Stimulated activated CD4-positive, alpha-beta T cell treated with anti-CD3 and anti-CD28 coated beads, Interleukin-4, amount 100 ng/mL, for 48 hours (primary cell): ENCODE measurements at regions not wholly inside any gene's neighbourhood (a gene's known extent, or its start where the extent isn't known, plus 50 kb on each side); places are given as distances from the start of the nearest gene placed in this dataset.
"Not testable (repeated sequence)": the region's sequence is repeated elsewhere in the genome, so short reads cannot be mapped to it uniquely, and the experiment has no call there.

Experiments used
- DNase-seq, 2 donors: peaks; one replicate each; pipeline ENCODE4 v3.0.0-alpha.2; 2020; ENCODE audit warnings: low read depth in 2 of 2

DNA sequence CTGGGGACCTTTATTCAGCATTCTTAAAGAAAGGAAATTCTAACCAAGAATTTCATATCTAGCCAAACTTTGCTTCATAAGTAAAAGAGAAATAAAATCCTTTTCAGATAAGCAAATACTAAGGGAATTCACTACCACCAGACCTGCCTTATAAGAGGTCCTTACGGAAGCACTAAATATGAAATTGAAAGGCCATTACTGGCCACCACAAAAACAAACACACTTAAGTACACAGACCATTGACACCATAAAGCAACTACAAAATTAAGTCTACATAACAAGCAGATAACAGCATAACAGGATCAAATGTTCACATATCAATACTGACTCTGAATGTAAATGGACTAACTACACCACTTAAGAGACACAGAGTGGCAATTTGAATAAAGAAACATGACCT is 361.4 kb upstream of the POU5F2 start:
- DNase-seq = no peak

DNA sequence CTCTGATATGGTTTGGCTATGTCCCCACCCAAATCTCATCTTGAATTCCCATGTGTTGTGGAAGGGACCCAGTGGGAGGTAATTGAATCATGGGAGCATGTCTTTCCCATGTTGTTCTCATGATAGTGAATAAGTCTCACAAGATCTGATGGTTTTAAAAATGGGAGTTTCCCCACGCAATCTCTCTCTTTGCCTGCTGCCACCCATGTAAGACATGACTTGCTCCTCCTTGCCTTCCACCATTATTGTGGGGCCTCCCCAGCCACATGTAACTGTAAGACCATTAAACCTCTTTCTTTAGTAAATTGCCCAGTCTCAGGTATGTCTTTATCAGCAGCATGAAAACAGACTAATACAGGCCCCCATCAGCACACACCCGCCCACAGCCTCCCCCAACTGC is 356.0 kb upstream of the POU5F2 start:
- DNase-seq = not testable (repeated sequence)

DNA sequence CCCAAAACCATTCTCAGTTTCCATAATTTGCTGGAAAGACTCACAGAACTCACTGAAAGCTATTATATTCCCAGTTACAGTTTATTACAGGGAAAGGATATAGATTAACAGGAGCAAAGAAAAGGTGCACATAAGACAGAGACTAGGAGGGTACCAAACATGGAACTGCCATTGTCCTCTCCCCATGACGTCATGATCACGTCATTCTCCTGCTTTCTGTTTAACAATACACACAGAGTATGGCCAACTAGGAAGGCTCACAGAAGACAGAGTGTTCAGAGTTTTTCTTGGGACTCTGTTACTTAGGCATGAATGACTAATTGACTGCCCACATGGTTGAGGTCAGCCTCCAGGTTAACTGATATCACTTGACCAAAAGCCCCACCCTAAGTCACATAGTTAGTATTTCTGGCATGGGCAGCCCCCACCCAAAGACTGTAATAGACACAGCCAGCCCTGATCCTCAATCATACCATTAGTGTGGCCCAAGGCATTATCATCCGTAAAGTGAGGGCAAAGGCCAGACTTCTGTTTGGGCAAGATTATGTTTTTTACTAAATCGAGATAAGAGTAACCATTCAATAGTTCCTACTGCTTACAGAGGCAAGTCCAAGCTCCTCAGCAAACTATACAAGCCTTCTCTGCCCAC is 353.5 kb upstream of the POU5F2 start:
- no peak for DNase-seq

DNA sequence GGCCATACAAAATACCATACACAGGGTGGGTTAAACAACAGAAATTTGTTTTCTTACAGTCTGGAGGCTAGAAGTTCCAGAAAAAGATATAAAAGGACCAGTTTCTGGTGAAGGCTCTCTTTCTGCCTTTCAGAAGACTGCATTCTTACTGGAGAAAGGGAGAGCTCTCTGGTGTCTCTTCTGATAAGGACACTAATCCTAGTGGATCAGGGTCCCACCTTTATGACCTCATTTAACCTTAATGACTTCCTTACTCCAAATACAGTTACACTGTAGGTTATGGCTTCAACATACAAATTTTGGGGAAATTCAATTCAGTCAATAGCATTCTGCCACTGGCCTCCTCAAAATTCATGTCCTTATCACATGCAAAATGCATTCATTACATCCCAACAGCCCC is 351.9 kb upstream of the POU5F2 start:
- no peak for DNase-seq

DNA sequence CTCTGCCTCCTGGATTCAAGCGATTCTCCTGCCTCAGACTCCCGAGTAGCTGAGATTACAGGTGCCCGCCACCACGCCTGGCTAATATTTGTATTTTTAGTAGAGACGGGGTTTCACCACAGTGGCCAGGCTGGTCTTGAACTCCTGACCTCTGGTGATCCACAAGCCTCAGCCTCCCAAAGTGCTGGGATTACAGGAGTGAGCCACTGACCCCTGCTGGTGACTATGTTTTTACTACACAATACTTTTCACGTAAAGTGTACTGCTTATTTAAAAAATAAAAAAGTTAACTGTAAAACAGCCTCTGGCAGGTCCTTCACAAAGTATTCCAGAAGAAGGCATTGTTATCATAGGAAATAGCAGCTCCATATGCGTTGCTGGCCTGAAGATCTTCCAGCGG is 345.2 kb upstream of the POU5F2 start:
- not testable (repeated sequence) for DNase-seq

DNA sequence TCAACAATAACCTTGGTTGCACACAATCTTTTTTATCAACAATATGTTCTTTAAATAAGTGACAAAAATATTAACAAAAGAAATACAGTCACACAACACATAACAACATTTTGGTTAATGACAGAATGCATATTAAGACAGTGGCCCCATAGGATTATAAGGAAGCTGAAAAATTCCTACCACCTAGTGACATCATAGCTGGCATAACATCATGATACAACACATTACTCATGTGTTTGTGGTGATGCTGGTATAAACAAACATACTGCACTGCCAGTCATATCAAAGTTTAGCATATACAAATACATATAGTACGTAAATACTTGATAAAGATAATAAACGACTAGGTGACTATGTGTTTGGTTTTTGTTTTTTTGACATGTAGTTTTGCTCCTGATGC is 344.8 kb upstream of the POU5F2 start:
- DNase-seq = no peak

DNA sequence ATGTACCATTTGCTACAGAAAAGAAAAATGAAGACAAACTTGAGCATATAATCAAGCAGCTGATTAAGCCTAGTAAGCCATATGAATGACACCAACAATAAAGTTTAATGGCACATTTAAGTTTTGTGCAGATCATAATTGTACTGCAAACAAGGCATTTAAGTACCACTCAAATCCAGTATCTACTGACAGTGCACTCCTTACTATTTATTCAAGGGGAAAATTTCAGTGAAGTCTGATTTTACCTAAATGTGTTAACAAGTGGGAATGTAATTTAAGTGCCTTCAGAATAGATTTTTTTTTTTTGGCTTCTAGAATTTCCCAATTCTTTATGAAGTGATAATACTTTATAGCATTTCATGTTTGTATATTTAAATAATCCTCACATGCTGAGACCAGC is 341.0 kb upstream of the POU5F2 start:
- no peak for DNase-seq

DNA sequence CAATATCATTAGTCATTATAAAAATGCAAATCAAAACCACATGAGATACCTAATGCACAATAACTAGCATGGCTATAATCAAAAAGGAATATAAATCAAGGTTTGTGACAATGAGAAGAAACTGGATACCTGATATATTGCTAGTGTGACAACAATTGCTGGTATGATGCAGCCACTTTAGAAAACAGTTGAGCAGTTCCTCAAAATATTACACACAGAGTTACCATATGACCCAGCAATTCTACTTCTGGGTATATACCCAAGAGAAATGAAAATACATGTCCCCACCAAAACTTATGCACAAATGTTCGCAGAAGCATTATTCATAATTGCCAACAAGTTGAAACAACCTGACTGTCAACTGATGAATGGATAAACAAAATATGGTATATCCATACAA is 339.7 kb upstream of the POU5F2 start:
- DNase-seq = no peak

DNA sequence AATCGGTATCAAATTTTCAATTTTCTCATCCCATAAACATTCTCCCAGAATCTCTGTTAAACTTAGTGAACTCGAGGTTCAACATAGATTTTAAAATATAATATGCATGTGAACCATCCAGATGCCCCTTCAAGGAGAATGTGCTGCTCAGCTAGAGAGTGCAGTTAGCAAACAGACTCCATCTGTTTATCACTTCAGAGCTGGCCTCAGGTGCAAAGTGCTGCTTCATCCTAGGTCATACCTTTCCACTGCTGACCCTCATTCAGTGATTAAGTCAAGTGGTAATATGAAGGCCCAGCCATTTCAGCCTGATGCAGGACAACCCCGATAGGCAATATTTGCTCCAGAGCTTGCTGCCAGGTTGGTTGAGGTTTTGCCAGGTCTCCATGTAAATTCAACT is 339.0 kb upstream of the POU5F2 start:
- no peak for DNase-seq

DNA sequence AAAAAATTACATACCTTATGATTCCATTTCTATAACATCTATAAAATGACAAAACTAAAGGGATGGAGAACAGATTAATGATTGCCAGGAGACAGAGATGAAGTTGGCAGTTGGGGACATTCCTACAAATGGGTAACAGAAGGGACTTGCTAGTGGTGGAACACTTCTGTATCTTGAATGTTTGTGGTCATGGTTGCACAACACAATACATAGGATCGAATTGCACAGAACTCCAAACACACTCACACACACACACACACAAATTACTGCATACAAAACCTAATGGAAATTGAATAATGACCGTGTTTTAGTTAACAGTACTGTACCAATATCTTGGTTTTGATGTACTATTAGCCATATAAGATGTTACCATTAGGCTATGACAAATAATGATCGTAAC is 330.7 kb upstream of the POU5F2 start:
- no peak for DNase-seq

DNA sequence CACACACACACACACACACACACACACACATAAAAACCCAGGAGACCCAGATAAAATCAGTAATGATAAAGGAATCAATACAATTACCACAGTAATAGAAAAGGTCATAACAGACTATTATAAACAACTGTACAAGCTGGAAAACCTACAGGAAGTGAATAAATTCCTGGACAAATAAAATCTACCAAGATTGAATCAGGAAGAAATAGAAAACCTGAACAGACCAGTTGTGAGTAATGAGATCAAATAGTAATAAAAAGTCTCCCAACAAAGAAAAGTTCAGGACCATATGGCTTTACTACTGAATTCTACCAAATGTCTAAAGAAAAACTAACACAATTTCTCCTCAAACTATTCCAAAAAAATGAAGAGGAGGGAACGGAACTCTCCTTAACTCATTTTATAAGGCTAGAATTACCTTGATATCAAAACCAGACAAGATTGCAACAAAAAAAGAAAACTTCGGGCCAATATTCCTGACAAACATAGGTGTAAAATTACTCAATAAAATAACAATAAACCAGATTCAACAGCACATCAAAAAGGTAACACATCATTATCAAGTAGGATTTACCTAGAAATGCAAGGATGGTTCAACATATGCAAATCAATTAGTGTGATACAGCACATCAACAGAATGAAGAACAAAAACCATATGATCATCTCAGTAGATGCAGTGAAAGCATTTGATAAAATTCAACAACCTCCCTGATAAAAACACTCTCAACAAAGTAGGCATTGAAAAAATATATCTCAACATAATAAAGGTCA is 325.2 kb upstream of the POU5F2 start:
- DNase-seq = no peak

DNA sequence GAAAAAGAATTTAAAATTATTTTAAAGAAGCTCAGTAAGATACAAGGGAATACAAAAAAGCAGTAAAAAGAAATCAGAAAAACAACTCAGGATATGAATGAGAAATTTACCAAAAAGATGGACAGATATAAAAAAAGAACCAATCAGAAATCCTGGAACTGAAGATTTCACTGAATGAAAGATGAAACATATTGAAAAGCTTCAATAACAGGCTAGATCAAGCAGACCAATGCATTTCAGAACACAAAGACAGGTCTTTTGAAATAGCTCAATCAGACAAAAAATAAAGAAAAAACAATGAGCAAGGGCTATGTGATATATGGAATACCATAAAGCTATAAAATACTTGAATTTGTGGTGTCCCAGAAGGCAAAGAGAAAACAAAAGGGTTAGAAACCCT is 322.6 kb upstream of the POU5F2 start:
- no peak for DNase-seq

DNA sequence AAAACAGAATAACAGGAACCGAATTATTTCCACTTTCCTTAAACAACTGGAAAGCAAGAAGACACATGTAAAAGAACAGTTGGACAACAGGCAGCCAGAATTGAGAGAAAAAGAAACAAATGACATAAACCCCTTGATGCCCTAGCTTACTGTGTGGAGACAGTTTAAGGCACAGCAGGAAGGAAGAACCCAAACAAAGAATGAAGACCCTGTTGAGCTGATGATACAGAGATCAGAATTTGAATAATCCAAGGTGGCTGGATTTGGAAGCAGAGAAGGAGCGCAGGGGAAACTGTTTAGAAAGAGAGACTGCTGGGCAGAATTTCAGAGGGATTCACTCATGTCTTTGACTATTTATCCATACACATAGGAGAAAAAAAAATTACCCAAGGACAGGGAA is 316.3 kb upstream of the POU5F2 start:
- no peak for DNase-seq

DNA sequence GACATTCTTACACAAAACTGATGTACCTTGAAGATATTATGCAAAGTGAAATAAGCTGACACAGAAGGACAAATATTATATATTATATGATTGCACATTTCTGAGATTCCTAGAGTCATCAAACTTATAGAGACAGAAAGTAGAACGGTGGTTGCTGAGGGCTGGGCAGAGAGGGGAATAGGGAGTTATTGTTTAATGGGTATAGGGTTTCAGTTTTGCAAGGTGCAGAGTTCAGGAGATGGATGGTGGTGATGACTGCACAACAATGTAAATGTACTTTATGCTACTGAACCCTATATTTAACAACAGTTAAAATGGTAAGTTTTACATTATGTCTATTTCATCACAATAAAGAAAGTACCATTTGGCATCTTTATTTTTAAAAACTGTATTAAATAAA is 315.8 kb upstream of the POU5F2 start:
- DNase-seq = no peak

DNA sequence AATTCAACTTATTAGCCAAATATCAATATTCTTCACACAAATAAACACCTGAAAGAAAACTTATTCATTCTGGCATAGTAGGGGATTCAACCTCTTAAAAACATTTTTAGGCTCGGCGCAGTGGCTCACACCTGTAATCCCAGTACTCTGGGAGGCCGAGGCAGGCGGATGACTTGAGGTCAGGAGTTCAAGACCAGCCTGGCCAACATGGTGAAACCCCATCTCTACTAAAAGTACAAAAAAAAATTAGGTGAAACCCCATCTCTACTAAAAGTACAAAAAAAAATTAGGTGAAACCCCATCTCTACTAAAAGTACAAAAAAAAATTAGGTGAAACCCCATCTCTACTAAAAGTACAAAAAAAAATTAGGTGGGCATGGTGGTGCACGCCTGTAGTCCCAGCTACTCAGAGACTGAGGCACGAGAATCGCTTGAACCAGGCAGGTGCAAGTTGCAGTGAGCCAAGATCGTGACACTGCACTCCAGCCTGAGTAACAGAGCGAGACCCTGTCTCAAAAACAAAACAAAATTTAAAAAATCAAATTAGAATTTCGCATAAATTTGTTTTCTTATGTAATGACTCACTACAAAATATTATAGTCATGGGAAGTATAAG is 308.0 kb upstream of the POU5F2 start:
- DNase-seq = not testable (repeated sequence)

DNA sequence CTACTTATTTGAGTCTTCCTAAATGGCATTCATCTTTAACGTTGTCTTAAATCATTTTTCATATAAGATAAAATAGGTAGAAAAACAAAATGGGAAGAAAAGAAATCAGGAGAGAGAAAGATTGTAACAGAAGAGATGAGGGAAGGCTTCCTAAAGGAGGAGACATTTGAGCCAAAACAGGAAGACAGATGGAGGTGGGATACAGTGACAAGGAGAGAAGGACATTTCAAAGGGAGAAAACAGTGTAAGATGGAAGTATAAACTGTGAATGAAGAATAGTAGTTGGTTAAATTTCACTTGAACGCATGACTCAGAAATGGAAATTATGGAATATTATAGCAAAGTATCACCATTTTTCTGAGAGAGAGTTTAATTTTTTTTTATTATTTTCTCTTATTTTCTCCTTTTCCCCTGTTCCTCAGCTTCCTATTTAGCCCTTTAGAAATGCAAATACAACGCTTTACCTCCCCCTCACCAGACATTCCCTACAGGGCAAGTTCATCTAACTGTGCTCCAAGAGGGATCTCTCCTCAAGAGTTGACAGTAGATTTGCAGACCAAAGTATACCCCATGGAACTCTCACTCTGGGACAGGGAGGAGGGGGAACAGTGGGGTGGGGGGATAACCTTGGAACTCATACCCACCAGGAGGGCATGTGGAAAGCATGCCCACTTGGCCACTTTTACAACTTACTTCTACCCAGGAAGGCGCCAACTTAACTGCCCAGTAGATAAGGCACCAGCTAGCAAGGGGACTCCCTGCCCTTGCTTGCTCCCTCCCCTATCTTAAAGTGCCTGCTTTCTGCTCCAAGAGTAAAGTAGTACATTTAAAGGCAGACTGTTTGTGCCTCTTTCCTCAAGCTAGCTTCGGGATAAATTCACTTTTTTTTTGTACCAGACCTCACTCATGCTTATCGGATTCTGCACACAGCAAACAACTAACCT is 304.7 kb upstream of the POU5F2 start:
- no peak for DNase-seq

DNA sequence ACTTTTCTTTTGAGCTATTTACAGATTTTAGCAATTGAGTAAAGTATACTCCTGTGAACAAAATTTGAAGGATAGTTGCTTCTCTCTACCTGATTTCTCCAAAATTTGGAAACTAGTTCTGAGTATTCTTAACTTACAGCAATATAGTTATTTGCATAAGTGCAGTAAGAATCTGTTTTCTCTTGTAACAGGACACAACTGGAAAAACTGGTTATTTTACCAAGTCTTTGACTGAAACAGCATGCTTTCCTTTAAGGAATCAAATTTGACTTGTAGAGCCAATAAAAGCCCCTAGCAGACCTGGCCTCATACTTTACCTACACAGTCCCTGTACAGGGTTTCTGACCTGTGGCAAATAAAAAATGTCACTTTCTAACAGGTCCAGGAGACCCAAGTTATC is 301.9 kb upstream of the POU5F2 start:
- DNase-seq = no peak

DNA sequence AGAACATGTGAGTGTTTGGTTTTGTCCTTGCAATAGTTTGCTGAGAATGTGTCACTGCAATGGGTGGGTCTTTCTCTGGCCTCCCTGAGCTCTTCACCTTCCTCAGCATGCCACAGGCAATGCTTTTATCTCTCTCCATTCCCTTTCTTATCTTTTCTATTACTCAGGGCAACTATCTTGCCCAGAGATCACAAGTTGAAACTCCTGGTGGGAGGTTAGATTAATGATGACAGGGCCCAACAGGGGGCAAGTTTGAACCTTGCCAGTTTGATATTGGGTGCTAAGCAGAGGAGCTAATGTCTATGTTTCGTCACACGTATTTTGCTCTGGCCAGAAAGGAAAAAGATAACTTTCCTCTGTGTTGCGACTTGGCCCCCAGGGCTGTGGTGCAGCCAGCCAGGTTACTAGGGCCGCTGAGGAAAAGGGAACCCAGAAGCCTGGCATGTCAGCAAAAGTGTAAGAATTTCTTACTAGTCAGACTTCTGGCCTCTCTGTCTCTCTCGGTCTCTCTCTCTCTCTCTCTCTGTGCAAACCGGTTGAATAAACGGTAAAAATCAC is 299.3 kb upstream of the POU5F2 start:
- no peak for DNase-seq

DNA sequence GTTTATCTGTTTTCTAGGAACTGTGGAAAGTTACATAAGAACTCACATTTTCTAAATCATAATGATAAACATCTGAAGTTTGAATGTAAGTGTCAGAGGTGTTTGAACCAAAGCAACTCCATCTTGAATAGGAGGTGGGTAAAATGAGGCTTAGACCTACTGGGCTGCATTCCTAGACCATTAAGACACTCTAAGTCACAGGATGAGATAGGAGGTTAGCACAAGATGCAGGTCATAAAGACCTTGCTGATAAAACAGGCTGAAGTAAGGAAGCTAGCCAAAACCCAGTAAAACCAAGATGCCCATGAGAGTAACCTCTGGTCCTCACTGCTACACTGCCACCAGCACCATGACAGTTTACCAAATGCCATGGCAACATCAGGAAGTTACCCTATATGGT is 297.7 kb upstream of the POU5F2 start:
- no peak for DNase-seq

DNA sequence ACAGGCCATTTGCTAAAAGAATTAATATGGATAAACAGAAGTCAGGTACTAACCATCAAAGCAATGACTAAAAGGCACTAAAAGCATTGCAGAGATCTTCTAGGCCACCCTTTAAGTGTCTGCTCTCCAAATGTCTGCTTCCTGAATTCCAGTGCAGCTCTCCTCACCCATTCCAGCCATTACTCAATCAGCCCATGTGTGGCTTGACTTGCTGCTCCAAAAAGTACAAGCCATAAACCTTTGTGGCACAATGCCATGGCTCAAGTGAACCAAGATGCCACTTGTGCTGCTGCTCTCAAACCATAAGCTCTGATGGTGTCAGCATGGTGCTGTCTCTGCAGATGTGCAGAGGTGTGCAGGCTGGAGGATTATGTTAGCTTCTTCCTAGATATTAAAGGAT is 290.2 kb upstream of the POU5F2 start:
- DNase-seq = no peak

DNA sequence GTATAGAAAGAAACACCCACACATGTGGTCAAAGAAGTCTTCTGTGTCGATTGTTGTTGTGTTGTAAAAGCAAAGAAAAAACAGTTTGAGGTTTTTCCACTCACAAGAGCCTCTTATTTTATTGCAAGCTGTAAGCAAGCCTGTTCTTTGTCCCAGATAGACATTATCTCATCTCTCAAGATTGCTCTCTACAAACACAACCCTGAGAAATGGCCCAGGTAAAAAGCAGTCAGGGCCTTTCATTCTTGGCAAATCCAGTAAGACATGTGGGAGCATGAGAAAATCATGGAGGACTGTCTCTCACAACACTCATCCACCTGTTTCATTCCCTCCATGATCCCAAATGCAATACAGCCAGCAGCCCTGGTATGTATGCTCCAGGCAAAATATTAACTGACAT is 286.6 kb upstream of the POU5F2 start:
- no peak for DNase-seq

DNA sequence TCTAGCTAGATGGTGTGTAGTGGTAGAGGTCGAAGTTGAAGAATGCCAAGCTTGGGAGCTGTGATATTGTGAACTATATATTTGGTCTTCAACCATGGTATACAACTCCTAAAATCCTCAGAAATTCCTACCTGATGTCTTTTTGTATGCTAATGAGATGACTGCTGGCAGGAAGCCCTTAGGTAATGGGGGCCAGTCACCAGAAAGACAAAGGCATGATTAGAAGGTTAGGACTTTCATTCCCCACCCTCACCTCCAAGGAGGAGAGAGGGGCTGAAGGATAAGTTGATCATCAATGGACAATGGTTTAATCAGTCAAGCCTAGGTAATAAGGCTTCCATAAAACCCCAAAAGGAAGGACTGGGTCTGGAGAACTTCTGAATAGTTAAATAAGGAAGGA is 285.7 kb upstream of the POU5F2 start:
- DNase-seq = no peak
